ENCODE measurements at regions not wholly inside any gene's neighbourhood (a gene's known extent, or its start where the extent isn't known, plus 50 kb on each side); places are given as distances from the start of the nearest gene placed in this dataset.

DNA sequence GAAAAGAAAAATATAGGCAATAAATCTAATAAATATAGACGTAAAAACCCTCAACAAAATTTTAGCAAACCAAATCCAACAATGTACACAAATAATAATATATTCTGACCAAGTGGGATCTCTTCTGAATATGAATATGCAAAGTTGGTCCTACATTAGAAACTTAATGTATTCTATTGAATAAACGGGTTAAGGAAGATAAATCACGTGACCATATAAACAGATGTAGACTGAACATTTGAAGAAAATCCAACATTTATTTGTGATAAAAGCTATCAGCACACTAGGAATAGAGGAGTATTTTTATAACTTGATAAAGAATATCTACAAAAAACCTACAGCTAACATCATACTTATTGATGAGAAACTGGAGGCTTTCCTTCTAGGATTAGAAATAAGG, 502.8 kb upstream of the KIF2B start:
- Histone ChIP-seq H3K4me1 (no peaks in the 10 kb centered on the region), H3K27ac (no peak overlapping the region), H3K27me3 (no peaks in the 10 kb centered on the region), H3K4me3 (no peak overlapping the region), H3K36me3 (replicated peaks in 1 of 2; ENCODE audit: insufficient read depth in 1 of 2, low read depth in 2 of 2) (no peaks in the 10 kb centered on the region), H3K9me3 (no peaks in the 10 kb centered on the region)
- 67 to 71% methylated on average over 3 of the region's 3 CpGs for WGBS, 2 donors
- ATAC-seq, result no peak
- intact Hi-C loops (cut with DNase I), result no loop called here
- no peak for DNase-seq
- no peak for TF ChIP-seq POLR2A (IDR thresholded peaks at IDR 0.05)
- TF ChIP-seq, protein P1, sequence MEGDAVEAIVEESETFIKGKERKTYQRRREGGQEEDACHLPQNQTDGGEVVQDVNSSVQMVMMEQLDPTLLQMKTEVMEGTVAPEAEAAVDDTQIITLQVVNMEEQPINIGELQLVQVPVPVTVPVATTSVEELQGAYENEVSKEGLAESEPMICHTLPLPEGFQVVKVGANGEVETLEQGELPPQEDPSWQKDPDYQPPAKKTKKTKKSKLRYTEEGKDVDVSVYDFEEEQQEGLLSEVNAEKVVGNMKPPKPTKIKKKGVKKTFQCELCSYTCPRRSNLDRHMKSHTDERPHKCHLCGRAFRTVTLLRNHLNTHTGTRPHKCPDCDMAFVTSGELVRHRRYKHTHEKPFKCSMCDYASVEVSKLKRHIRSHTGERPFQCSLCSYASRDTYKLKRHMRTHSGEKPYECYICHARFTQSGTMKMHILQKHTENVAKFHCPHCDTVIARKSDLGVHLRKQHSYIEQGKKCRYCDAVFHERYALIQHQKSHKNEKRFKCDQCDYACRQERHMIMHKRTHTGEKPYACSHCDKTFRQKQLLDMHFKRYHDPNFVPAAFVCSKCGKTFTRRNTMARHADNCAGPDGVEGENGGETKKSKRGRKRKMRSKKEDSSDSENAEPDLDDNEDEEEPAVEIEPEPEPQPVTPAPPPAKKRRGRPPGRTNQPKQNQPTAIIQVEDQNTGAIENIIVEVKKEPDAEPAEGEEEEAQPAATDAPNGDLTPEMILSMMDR (IDR thresholded peaks at IDR 0.05), result no peak

DNA sequence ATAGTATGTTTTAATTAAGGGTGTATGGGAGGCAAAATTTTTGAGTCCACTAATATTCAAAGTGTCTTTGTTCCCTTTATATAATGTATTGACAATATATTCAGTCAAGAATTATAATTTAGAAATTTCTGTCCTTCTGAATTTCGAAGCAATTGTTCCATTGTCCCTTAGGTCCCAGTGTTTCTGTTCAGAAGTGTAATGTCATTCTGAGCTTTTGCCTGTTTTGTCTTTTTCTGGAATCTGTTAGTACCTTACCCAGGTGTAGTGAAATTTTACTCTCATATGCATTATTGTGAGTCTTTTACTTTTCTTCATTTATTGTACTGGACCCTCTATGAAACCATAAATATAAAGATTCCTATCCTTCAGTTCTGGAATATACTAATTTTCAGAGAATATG, 505.7 kb upstream of the KIF2B start:
- Histone ChIP-seq H3K36me3 (replicated peaks in 1 of 2; ENCODE audit: insufficient read depth in 1 of 2, low read depth in 2 of 2) (no peaks in the 10 kb centered on the region), H3K4me1 (no peaks in the 10 kb centered on the region), H3K9me3 (no peaks in the 10 kb centered on the region), H3K27ac (no peak overlapping the region), H3K27me3 (no peaks in the 10 kb centered on the region), H3K4me3 (no peak overlapping the region)
- WGBS, 2 donors, result 67 to 73% methylated on average over 1 of the region's 1 CpG
- intact Hi-C loops (cut with DNase I), result no loop called here
- no peak for ATAC-seq
- no peak for TF ChIP-seq POLR2A (IDR thresholded peaks at IDR 0.05)
- DNase-seq, result no peak

DNA sequence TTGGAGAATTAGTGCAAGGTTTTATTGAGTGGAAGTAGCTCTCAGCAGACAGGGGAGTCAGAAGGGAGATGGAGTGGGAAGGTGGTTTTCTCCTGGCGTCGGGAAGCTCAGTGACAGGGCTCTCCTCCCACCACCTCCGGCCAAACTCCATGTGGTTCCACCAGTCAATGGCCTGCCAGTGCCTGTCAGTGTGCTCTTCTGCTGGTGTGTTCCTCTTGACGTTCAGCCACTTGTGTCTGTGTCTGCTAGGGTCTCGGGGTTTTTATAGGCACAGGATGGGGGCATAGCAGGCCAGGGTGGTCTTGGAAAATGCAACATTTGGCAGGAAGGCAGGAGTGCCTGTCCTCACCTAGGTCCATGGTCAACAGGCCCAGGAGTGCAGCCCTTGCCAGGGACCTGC, 506.7 kb upstream of the KIF2B start:
- ATAC-seq (no peak), DNase-seq (no peak)
- intact Hi-C loops (cut with DNase I), result no loop called here
- Histone ChIP-seq H3K4me1 (no peaks in the 10 kb centered on the region), H3K4me3 (no peak overlapping the region), H3K27me3 (no peaks in the 10 kb centered on the region), H3K27ac (no peak overlapping the region), H3K9me3 (no peaks in the 10 kb centered on the region), H3K36me3 (replicated peaks in 1 of 2; ENCODE audit: insufficient read depth in 1 of 2, low read depth in 2 of 2) (no peaks in the 10 kb centered on the region)
- TF ChIP-seq POLR2A (IDR thresholded peaks at IDR 0.05), result no peak
- TF ChIP-seq, protein P1 (IDR thresholded peaks at IDR 0.05), result no peak
- WGBS, 2 donors, result 57 to 73% methylated on average over 5 of the region's 5 CpGs

DNA sequence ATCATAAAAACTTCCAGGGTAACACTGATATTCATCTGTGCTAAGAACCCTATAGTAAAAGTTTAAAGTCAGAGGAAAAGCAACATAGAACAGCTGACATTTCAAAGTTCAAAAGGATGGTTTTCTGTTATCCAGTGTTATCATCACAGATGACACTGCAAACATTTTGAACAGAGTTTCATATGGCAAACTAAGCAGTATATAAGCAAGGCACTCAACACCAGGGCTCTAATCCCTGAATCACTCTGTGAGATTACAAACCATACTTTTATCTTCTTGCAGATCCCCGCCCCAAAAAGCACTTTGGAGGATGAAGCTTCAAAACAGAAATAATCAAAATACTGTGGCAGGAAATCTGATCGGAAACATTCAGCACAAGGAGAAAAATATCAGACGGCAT, 508.2 kb upstream of the KIF2B start:
- H3K36me3 ChIP-seq (replicated peaks in 1 of 2; ENCODE audit: insufficient read depth in 1 of 2, low read depth in 2 of 2), result no peaks in the 10 kb centered on the region
- DNase-seq (no peak), ATAC-seq (no peak)
- intact Hi-C loops (cut with DNase I), result no loop called here
- no peaks in the 10 kb centered on the region for H3K27me3 ChIP-seq
- H3K27ac ChIP-seq, result no peak overlapping the region
- TF ChIP-seq, protein P1 (IDR thresholded peaks at IDR 0.05), result no peak
- no peak for TF ChIP-seq POLR2A (IDR thresholded peaks at IDR 0.05)
- no peaks in the 10 kb centered on the region for H3K4me1 ChIP-seq
- no peaks in the 10 kb centered on the region for H3K9me3 ChIP-seq
- 61 to 84% methylated on average over 3 of the region's 3 CpGs for WGBS, 2 donors
- no peak overlapping the region for H3K4me3 ChIP-seq

DNA sequence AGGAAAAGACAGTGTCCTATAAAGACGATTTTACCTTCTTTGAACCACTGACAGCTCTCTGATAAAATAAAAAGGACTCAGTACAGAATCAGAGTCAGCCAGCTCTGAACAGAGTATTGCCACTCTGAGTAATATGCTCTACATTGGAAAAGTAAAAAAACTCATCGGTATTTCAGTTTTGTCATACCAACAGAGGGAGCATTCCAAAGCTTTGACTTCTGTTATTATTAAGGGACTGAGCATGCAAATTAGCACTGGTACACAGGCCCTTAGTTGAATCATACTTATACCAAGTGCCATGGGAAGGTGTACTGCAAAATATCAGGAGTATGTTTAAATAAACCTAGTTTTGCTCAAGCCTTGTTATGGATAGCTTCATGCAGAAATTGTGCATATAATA, 509.0 kb upstream of the KIF2B start:
- Histone ChIP-seq H3K27ac (no peak overlapping the region), H3K27me3 (no peaks in the 10 kb centered on the region), H3K4me1 (no peaks in the 10 kb centered on the region), H3K9me3 (no peaks in the 10 kb centered on the region), H3K36me3 (replicated peaks in 1 of 2; ENCODE audit: insufficient read depth in 1 of 2, low read depth in 2 of 2) (no peaks in the 10 kb centered on the region), H3K4me3 (no peak overlapping the region)
- TF ChIP-seq, protein P1 (IDR thresholded peaks at IDR 0.05), result no peak
- no peak for TF ChIP-seq POLR2A (IDR thresholded peaks at IDR 0.05)
- intact Hi-C loops (cut with DNase I), result no loop called here
- ATAC-seq (no peak), DNase-seq (no peak)
- 33 to 50% methylated on average over 2 of the region's 2 CpGs for WGBS, 2 donors
